ENCODE measurements at regions not wholly inside any gene's neighbourhood (a gene's known extent, or its start where the extent isn't known, plus 50 kb on each side); places are given as distances from the start of the nearest gene placed in this dataset.

- TF ChIP-seq TARDBP (IDR thresholded peaks at IDR 0.05; ENCODE audit: borderline replicate concordance) (no peak), CTCF (IDR thresholded peaks at IDR 0.05 in 2 of 3, conservative IDR thresholded peaks at IDR 0.05 in 1 of 3; ENCODE audit: control insufficient read depth in 2 of 3, extremely low read depth in 1 of 3, insufficient read depth in 1 of 3, low read depth in 3 of 3, low read length in 3 of 3) (no peak), DPF2 (IDR thresholded peaks at IDR 0.05) (no peak), STAT1 (conservative IDR thresholded peaks at IDR 0.05) (no peak), GABPA (IDR thresholded peaks at IDR 0.05; ENCODE audit: low read depth) (no peak), HCFC1 (IDR thresholded peaks at IDR 0.05; ENCODE audit: low read length) (no peak), ZZZ3 (IDR thresholded peaks at IDR 0.05; ENCODE audit: control insufficient read depth, insufficient read length, low read depth) (no peak), POLR2AphosphoS5 (IDR thresholded peaks at IDR 0.05; ENCODE audit: low read length) (no peak)
These were observed 126.4 kb upstream of the GADD45A start for GRCh38 chr1:67558449-67559193.

All from GM12878 (cell line).